PFSK-1 (cell line): ENCODE measurements at regions not wholly inside any gene's neighbourhood (a gene's known extent, or its start where the extent isn't known, plus 50 kb on each side); places are given as distances from the start of the nearest gene placed in this dataset.

Experiments used
- POLR2AphosphoS5 ChIP-seq: IDR thresholded peaks from 2 replicates; pipeline ENCODE4 v1.6.1; 2012; ENCODE audit warnings: low read depth, mild to moderate bottlenecking, control low read depth, low read length, moderate library complexity
- SIN3A ChIP-seq: IDR thresholded peaks from 2 replicates; pipeline ENCODE4 v1.6.1; 2012; ENCODE audit warnings: mild to moderate bottlenecking, low read length, moderate library complexity, borderline replicate concordance; ENCODE audit not compliant: insufficient read depth
- TAF1 ChIP-seq: IDR thresholded peaks from 2 replicates; pipeline ENCODE4 v1.6.1; 2012; ENCODE audit warnings: low read length, control low read depth, borderline replicate concordance; ENCODE audit not compliant: insufficient read depth

DNA sequence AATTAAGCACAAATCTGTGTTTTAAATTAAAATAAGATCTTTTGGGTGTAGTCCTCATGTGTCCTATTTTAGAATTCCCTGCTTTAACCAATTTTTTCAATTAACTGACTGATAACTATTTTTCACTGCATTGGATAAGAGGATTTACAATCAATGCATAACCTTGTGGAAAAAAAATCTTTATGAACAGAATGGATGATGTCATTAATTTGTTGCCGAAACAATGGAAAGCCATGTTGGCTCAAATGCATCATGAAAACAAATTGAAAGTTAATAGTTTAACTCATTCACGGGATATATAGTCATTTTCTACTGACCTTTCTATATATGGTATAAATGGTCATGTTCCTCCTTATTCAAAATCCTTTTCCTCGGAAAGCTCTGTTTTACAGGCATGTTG, 82.3 kb downstream of the PRLHR start:
- TF ChIP-seq POLR2AphosphoS5 (no peak), TAF1 (no peak), SIN3A (no peak)
